ENCODE measurements at regions not wholly inside any gene's neighbourhood (a gene's known extent, or its start where the extent isn't known, plus 50 kb on each side); places are given as distances from the start of the nearest gene placed in this dataset.
A peak's percentile ranks its signal among the peaks of the same experiment; 100 is the strongest.
"Not testable (repeated sequence)": the region's sequence is repeated elsewhere in the genome, so short reads cannot be mapped to it uniquely, and the experiment has no call there.

DNA sequence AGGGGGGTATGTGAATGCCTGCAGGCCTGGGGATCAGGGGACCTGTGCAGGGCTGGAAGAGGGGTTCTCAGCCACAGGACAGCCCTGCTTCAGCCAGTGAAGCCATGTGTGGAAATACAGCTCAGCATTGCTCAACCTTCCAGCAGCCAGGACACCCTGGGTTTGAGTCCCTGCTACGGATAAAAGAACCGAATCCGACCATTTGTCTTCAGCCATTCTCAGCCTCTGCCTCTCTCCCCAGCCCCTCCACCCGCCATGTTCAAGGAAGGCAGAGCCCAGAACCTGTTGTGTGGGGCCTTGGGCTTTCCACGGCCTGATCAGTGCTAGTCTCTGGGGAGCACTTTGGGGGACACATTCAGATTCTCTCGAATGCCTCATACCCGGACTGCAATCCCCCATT is 337.5 kb downstream of the PREX1 start:
- H3K9me3 Mint-ChIP-seq; H3K27ac Mint-ChIP-seq; H3K4me1 Mint-ChIP-seq; H3K27me3 Mint-ChIP-seq; ATAC-seq; DNase-seq; H3K36me3 Mint-ChIP-seq (ENCODE audit: low read depth); H3K4me3 Mint-ChIP-seq: not testable (repeated sequence)

DNA sequence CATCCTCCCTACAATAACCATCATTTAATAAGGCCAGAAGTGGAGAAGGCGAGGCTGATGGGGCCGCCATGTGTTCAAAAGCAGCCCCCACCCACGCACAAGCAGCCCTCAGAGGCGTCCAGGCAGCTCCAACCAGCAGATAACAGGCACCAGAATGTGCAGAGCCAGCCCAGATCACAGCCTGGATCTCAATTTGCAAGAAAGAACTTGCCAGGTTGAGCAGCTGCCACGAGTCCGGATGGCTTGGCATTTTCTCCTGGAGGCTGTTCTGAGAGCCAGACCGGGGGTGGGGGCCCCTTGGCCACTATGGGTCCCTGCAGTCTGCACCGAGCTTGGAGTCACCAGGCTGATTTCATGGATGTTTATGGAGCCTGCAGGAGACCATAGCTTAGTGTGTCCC is 338.1 kb downstream of the PREX1 start:
- peaks cover 13% of the 10 kb centered on the region for H3K27me3 Mint-ChIP-seq
- H3K4me1 Mint-ChIP-seq: no peaks in the 10 kb centered on the region
- ATAC-seq (no peak), DNase-seq (no peak)
- H3K36me3 Mint-ChIP-seq (ENCODE audit: low read depth): no peaks in the 10 kb centered on the region
- H3K27ac Mint-ChIP-seq: no peak overlapping the region
- H3K4me3 Mint-ChIP-seq: no peak overlapping the region
- no peaks in the 10 kb centered on the region for H3K9me3 Mint-ChIP-seq

DNA sequence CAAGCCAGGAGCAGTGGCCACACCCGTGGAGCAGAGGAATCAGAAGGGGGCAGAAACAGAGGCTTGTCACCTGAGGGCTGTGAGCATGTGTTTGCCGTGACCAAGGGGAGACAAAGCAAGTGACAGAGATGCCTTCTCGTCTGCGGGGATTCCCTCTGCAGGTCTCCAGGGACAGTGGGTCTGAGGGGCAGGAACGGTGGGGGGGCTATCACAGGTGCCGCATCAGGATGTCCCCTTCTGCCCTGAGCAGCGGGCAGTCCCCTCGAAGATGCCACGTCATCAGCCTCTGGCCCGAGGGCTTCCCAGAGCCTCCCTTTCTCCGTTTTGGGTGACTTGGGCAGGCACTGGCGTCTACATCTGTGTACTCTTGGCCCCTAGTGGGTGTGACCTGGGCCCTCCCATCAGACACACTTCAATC is 338.7 kb downstream of the PREX1 start:
- Mint-ChIP-seq H3K36me3 (ENCODE audit: low read depth) (no peaks in the 10 kb centered on the region), H3K4me3 (no peak overlapping the region), H3K9me3 (no peaks in the 10 kb centered on the region), H3K27me3 (peaks cover 13% of the 10 kb centered on the region), H3K27ac (no peak overlapping the region), H3K4me1 (no peaks in the 10 kb centered on the region)
- ATAC-seq: no peak
- peak; percentile 3 for DNase-seq

DNA sequence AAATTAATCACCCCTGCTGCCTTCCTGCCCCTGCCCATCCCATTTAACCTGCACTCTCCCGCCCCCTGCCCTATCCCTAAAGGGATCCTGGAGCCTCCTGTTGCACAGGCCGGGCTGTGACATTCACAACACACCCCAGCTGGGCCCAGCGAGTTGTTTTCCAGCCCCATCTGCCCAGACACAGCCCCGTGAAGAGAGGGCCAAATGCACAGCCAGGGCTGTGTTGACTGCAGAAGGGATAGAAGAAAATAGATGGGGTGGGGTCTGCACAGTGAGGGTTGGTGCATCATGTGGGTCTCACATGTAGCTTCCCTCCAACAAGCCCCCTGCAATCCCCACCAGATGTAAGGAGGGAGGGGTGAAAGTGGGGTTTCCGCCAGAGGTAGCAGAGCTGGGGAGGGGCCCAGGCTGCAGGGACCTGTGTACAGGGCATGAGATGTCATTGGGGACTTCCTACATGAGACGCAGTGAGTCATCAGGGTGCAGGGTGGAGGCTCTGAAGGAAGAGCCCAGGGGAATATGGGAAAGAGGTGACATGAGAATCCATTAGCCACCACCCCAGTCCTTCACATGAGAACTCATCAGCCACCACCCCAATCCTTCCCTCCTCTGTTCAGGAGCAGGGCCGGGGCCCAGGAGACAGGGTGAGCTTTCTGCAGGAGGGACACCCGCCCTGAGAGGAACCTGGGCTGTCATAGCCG is 339.3 kb downstream of the PREX1 start:
- H3K27me3 Mint-ChIP-seq: peaks cover 13% of the 10 kb centered on the region
- not testable (repeated sequence) for H3K4me1 Mint-ChIP-seq, ATAC-seq

DNA sequence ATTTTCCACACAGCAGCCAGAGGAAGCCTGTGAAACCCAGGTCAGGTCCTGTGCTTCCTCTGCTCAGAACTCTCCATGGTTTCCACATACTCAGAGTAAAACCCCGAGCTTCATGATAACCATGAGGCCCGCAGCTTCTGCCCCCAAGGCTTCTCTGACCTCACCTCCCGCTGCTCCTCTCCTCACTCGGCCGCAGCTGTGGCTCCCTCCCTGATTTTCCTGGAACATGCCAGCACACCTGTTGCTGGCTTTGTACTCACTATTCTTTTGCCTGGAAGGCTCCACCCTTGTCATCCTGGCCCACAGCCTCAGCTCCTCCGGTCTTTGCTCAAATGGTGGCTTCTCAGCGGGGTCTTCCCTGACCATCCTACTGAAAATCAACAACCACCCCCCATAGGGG is 341.7 kb downstream of the PREX1 start:
- peaks cover 14% of the 10 kb centered on the region for H3K27me3 Mint-ChIP-seq
- H3K4me1 Mint-ChIP-seq: no peaks in the 10 kb centered on the region
- H3K27ac Mint-ChIP-seq: peak overlapping the region; percentile 7
- DNase-seq: no peak
- H3K9me3 Mint-ChIP-seq: no peaks in the 10 kb centered on the region
- no peak for ATAC-seq
- no peaks in the 10 kb centered on the region for H3K36me3 Mint-ChIP-seq (ENCODE audit: low read depth)
- no peak overlapping the region for H3K4me3 Mint-ChIP-seq

More for the DNA sequence above, 339.3 kb downstream of the PREX1 start:
- not testable (repeated sequence) for H3K4me3 Mint-ChIP-seq; H3K9me3 Mint-ChIP-seq; H3K36me3 Mint-ChIP-seq (ENCODE audit: low read depth); H3K27ac Mint-ChIP-seq; DNase-seq

DNA sequence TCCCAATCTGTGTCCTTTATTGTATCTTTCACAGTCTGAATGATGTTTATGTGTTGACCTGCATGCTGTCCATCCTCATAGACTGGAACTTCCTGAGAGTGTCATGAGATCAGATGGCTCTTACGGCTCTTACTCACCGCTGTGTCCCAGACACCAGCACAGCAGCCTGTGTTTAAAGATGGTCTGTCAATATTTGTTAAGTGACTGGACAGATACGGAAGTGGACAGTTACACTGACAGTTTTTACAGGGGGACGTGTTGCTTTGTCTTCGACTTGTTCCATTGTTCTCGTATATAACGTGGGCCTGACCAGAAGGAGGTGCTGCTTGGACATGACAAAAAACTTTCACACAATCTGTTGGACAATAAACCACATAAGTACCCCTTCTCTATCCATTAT is 342.6 kb downstream of the PREX1 start:
- ATAC-seq; H3K4me3 Mint-ChIP-seq; H3K27ac Mint-ChIP-seq; H3K36me3 Mint-ChIP-seq (ENCODE audit: low read depth); H3K9me3 Mint-ChIP-seq; DNase-seq; H3K4me1 Mint-ChIP-seq: not testable (repeated sequence)
- peaks cover 23% of the 10 kb centered on the region for H3K27me3 Mint-ChIP-seq

DNA sequence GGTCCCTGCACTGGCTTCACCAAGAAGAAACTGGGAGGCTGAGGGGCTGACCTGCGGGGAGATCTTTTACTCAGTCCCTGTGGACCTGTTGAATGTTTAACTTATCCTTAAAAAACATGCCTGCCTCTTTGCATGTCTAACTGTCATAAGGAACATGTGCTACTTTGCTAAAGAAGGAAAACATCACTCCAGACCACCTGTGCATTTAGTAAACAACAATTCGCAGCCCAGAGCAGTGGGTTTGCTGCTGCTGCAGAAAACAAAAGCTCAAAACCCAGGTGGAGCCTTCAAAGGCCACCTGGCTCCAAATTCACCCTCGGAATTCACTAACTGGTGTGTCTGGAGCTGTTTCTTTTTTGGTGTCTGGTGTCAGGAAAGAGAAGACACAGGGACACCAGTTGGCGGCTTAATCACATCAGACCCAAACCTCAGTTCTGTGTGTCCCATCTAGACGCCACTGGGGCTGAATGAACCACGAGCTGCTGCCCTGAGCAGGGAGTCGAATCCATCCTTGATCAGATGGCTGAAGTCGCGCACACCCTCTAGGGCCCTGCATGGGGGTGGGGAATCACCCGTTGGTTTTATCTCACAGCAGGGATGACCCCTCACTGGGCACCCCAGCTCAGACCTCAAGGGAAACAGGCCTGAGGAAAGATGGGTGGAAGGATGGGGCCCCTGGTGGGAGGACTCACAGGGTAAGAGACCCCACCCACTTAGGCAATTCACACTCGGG is 344.3 kb downstream of the PREX1 start:
- peaks cover 30% of the 10 kb centered on the region for H3K27me3 Mint-ChIP-seq
- no peak overlapping the region for H3K27ac Mint-ChIP-seq
- H3K9me3 Mint-ChIP-seq: no peaks in the 10 kb centered on the region

DNA sequence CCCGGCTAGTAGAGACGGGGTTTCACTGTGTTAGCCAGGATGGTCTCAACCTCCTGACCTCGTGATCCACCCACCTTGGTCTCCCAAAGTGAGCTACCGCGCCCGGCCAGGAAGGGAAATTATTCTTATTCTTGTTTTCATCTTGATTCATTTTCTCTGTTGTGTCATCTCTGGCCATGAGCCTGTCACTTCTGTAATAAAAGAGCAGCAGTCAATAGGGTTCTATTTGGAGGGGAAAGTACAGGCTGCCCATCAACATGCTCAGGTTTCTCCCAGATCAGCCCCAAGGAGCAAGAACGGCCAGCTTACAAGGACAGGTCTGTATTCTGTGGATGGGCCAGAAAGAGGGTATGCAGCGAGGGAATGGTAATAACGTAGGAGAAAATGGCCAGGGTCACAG is 345.0 kb downstream of the PREX1 start:
- Mint-ChIP-seq H3K36me3 (ENCODE audit: low read depth) (no peaks in the 10 kb centered on the region), H3K27me3 (peaks cover 30% of the 10 kb centered on the region), H3K4me1 (no peaks in the 10 kb centered on the region), H3K27ac (no peak overlapping the region), H3K4me3 (no peak overlapping the region), H3K9me3 (no peaks in the 10 kb centered on the region)
- no peak for ATAC-seq
- no peak for DNase-seq

More for the DNA sequence above, 344.3 kb downstream of the PREX1 start:
- Mint-ChIP-seq H3K4me3 (no peak overlapping the region), H3K36me3 (ENCODE audit: low read depth) (no peaks in the 10 kb centered on the region), H3K4me1 (no peaks in the 10 kb centered on the region)
- DNase-seq (no peak), ATAC-seq (no peak)

DNA sequence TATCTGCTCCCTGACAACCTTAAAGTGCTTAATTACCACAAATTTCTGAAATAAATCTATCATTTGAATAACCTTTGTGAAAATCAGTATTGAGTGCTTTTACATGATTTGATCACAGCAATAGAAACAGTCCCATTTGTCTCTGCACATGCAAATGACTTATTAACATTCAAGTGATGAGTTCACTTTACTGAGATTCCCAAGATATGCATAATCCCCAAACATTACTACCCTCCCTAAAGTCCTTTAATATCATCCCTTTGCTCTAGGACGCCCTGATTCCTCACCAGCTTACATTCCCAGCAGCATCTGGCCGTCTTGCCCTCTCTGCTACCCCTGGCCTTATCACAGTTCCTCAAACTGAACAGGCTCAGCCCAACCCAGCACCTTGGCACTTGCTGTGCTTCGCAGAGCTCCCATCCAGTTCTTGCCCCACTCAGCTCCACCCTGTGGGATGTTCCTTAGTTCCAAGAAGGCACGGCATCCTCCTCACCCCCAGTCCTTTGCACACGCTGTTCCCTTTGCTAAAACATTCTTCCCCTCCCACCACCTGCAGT is 347.5 kb downstream of the PREX1 start:
- Mint-ChIP-seq H3K9me3 (no peaks in the 10 kb centered on the region), H3K36me3 (ENCODE audit: low read depth) (no peaks in the 10 kb centered on the region), H3K27me3 (peaks cover 42% of the 10 kb centered on the region), H3K4me3 (no peak overlapping the region), H3K4me1 (no peaks in the 10 kb centered on the region), H3K27ac (no peak overlapping the region)
- no peak for DNase-seq
- ATAC-seq: no peak

DNA sequence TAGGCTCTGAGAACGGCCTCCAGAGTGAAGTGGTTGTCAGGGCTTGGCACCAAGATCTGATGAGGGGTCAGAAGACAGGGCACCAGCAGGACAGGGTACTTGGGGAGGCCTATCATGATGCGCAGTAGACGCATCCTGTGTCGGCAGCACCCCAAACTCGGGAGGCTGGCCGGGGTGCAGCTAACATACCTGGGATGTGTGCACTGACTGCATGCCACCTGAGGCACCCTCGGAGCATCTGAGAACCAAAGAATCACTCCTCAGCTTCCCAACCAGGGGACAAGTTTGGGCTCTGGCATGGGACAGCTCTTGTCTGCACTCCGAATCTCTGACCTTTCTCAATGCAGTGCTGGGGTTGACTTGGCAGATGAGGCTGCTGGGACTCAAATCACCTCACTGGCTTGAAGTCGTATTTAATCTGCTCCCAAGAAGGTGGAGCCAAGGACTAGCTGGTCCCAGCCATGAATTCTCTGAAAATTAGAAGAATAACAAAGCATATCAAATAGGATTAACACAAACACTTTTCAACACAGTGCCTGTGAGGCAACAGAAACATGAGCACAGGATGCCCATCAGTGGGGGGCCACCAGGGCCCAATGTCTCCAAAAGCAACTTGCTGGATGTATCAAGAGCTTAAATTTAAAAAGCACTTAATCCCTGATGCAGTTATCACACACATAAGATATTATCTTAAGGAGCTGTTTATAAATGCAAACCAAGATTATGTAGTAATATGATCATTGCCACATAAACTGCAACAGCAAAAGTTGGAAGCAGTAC is 348.8 kb downstream of the PREX1 start:
- H3K36me3 Mint-ChIP-seq (ENCODE audit: low read depth): no peaks in the 10 kb centered on the region
- no peak for DNase-seq
- H3K9me3 Mint-ChIP-seq: no peaks in the 10 kb centered on the region
- H3K27me3 Mint-ChIP-seq: peaks cover 38% of the 10 kb centered on the region
- no peak for ATAC-seq
- H3K27ac Mint-ChIP-seq: no peak overlapping the region
- H3K4me1 Mint-ChIP-seq: no peaks in the 10 kb centered on the region
- H3K4me3 Mint-ChIP-seq: no peak overlapping the region

DNA sequence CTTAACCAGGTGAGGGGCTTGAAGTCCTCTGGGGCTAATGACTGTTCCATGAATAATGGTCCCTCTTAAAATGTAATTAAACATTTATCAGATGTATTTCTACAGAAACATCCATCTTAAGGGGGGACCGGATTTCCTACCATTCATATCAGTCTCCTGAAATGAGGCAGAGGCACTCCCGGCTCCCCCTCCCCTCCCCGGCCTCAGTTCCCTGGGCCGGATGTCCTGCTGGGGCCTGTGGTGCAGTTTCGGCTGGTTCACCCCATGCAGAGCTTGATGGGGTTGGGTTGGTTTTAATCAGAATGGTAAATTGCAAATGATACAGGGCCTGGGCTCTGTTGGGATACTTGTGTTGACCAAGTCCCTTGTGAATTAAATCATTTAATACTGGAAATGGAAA is 349.4 kb downstream of the PREX1 start:
- DNase-seq (no peak), ATAC-seq (no peak)
- Mint-ChIP-seq H3K9me3 (no peaks in the 10 kb centered on the region), H3K4me1 (no peaks in the 10 kb centered on the region), H3K4me3 (no peak overlapping the region), H3K27me3 (peaks cover 38% of the 10 kb centered on the region), H3K27ac (no peak overlapping the region), H3K36me3 (ENCODE audit: low read depth) (no peaks in the 10 kb centered on the region)

DNA sequence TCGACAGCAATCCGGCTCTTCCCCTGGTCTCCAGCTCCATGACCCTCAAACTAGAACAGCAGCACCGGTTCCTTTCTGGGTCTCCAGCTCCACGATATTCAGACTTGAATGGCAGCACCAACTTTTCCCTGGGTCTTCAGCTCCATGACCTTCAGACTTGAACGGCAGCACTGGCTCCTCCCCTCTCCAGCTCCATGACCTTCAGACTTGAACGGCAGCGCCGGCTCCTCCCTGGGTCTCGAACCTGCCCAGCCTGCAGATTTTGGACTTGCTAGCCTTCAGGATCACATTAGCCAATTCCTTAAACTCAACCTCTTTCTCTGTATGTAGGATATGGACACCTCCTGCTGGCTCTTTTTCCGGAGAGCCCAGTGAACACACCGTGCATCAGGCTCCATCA is 350.9 kb downstream of the PREX1 start:
- no peak overlapping the region for H3K4me3 Mint-ChIP-seq
- DNase-seq (no peak), ATAC-seq (no peak)
- H3K27ac Mint-ChIP-seq: no peak overlapping the region
- no peaks in the 10 kb centered on the region for H3K36me3 Mint-ChIP-seq (ENCODE audit: low read depth)
- peaks cover 38% of the 10 kb centered on the region for H3K27me3 Mint-ChIP-seq
- H3K9me3 Mint-ChIP-seq: no peaks in the 10 kb centered on the region
- H3K4me1 Mint-ChIP-seq: no peaks in the 10 kb centered on the region

DNA sequence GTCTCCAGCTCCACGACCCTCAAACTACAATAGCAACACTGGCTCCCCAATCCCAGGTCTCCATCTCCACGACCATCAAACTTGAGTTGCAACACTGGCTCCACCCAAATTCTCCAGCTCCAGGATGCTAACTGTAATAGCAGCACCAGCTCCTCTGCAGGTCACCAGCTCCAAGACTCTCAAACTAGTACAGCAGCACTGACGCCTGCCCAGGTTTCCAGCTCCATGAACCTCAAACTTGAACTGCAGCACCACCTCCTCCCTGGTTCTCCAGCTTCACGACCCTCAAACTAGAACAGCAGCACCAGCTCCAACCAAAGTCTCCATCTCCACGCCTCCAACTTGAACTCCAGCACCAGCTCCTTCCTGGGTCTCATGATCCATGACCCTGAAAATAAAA is 353.8 kb downstream of the PREX1 start:
- DNase-seq: no peak
- H3K9me3 Mint-ChIP-seq: no peaks in the 10 kb centered on the region
- no peak overlapping the region for H3K4me3 Mint-ChIP-seq
- H3K27me3 Mint-ChIP-seq: peaks cover 19% of the 10 kb centered on the region
- no peaks in the 10 kb centered on the region for H3K4me1 Mint-ChIP-seq
- H3K36me3 Mint-ChIP-seq (ENCODE audit: low read depth): no peaks in the 10 kb centered on the region
- H3K27ac Mint-ChIP-seq: no peak overlapping the region
- ATAC-seq: no peak

DNA sequence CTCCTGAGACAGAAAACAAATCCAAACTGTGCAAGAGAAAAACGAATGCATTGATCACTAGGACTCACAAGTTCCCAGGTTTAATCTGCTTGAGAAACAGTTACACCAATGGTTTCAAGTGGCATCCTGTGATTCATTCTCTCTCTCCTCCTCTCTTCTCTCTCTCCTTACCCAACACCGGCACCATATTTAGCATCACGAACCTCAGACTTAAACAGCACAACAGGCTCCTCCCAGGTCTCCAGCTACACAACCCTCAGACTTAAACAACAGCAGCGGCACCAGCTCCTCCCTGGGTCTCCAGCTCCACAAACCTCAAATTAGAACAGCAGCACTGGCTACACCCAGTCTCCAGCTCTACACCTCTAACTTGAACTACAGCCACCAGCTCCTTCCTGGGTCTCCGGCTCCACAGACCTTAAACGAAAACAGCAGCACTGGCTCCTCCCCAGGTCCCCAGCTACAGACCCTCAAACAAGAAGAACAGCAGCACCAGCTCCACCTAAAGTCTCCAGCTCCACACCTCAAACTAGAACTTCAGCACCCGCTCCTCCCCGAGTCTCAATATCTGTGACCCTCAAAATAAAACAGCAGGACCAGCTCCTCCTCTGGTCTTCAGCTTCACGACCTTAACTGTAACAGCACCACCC is 355.9 kb downstream of the PREX1 start:
- H3K4me3 Mint-ChIP-seq: no peak overlapping the region
- H3K9me3 Mint-ChIP-seq: no peaks in the 10 kb centered on the region
- no peak for DNase-seq
- ATAC-seq: no peak
- H3K36me3 Mint-ChIP-seq (ENCODE audit: low read depth): no peaks in the 10 kb centered on the region
- peaks cover 16% of the 10 kb centered on the region for H3K27me3 Mint-ChIP-seq
- H3K27ac Mint-ChIP-seq: no peak overlapping the region
- H3K4me1 Mint-ChIP-seq: no peaks in the 10 kb centered on the region
